ENCODE measurements at regions not wholly inside any gene's neighbourhood (a gene's known extent, or its start where the extent isn't known, plus 50 kb on each side); places are given as distances from the start of the nearest gene placed in this dataset.

GRCh38 chr9:7601739-7602138 is 197.8 kb downstream of the DMAC1 start:
- Histone ChIP-seq H3K4me3 (ENCODE audit: low read depth in 2 of 2, low read length in 1 of 2) (no peak overlapping the region), H3K4me2 (no peak overlapping the region), H3K27me3 (ENCODE audit: insufficient read depth) (no peaks in the 10 kb centered on the region), H2AFZ (ENCODE audit: low read depth) (no peak overlapping the region), H3K9me3 (no peaks in the 10 kb centered on the region), H3K9ac (no peak overlapping the region), H3K4me1 (ENCODE audit: control insufficient read depth in 1 of 2, insufficient read depth in 2 of 2, low read depth in 1 of 2, low read length in 1 of 2) (no peaks in the 10 kb centered on the region), H3K36me3 (replicated peaks in 1 of 2; ENCODE audit: control insufficient read depth in 1 of 2, insufficient read depth in 2 of 2, low read length in 1 of 2) (no peaks in the 10 kb centered on the region), H3F3A (replicated peaks; ENCODE audit: insufficient read depth) (no peaks in the 10 kb centered on the region), H3K27ac (ENCODE audit: low read depth in 2 of 2, low read length in 1 of 2) (no peak overlapping the region), H3K79me2 (ENCODE audit: insufficient read depth) (no peaks in the 10 kb centered on the region), H4K20me1 (ENCODE audit: insufficient read depth) (no peaks in the 10 kb centered on the region), H3K9me2 (no peaks in the 10 kb centered on the region)
- POLR2A ChIA-PET, result interaction anchor here (0.6 kb wide), 1 partner anchor 60 kb away, joined by 3 read pairs; no protein-coding TSS in a partner anchor
- CTCF ChIA-PET, result interaction anchor here (1.6 to 1.8 kb wide), 2 partner anchors 14 to 32 kb away, joined by 3 to 5 read pairs; no protein-coding TSS in a partner anchor
- DNase-seq, result no peak
- TF ChIP-seq NRF1 (IDR thresholded peaks at IDR 0.05; ENCODE audit: low read depth, low read length) (no peak), SMC3 (IDR thresholded peaks at IDR 0.05; ENCODE audit: low read depth, low read length) (no peak), TAF1 (IDR thresholded peaks at IDR 0.05; ENCODE audit: borderline replicate concordance, low read depth, low read length) (no peak), MEF2A (IDR thresholded peaks at IDR 0.05; ENCODE audit: borderline replicate concordance, low read depth) (no peak), FOSL2 (IDR thresholded peaks at IDR 0.05; ENCODE audit: borderline replicate concordance, low read depth) (no peak), FOXM1 (IDR thresholded peaks at IDR 0.05; ENCODE audit: low read depth) (no peak), RFX5 (IDR thresholded peaks at IDR 0.05; ENCODE audit: low read length) (no peak), TCF12 (IDR thresholded peaks at IDR 0.05) (no peak), NFIC (IDR thresholded peaks at IDR 0.05; ENCODE audit: borderline replicate concordance) (no peak), GABPA (IDR thresholded peaks at IDR 0.05; ENCODE audit: low read depth) (no peak), MAX (IDR thresholded peaks at IDR 0.05; ENCODE audit: low read depth) (no peak), FOXJ3 (CRISPR knock-in tag; IDR thresholded peaks at IDR 0.05) (no peak), ELF1 (IDR thresholded peaks at IDR 0.05) (no peak), EP300 (IDR thresholded peaks at IDR 0.05; ENCODE audit: borderline replicate concordance in 1 of 2, low read depth in 1 of 2, low read length in 1 of 2) (no peak), RXRA (IDR thresholded peaks at IDR 0.05; ENCODE audit: borderline replicate concordance, low read depth) (no peak), POLR2AphosphoS5 (IDR thresholded peaks at IDR 0.05; ENCODE audit: low read depth, low read length) (no peak), EZH2phosphoT487 (IDR thresholded peaks at IDR 0.05; ENCODE audit: borderline replicate concordance, low read depth) (no peak), CHD2 (IDR thresholded peaks at IDR 0.05; ENCODE audit: low read length, partially characterized antibody) (no peak), ZBTB33 (IDR thresholded peaks at IDR 0.05; ENCODE audit: borderline replicate concordance, low read depth) (no peak), CTCF (IDR thresholded peaks at IDR 0.05) (no peak)
- WGBS (ENCODE audit: low lambda C conversion rate), result 49% methylated on average over 2 of the region's 2 CpGs

Data from SK-N-SH (cell line).